ENCODE measurements at regions not wholly inside any gene's neighbourhood (a gene's known extent, or its start where the extent isn't known, plus 50 kb on each side); places are given as distances from the start of the nearest gene placed in this dataset.
A peak's percentile ranks its signal among the peaks of the same experiment; 100 is the strongest.
"Not testable (repeated sequence)": the region's sequence is repeated elsewhere in the genome, so short reads cannot be mapped to it uniquely, and the experiment has no call there.

GRCh38 chr11:110866081-110866480 is 153.8 kb upstream of the ARHGAP20 start:
- DNase-seq = no peak

GRCh38 chr11:110862407-110862806 is 150.2 kb upstream of the ARHGAP20 start:
- DNase-seq = peak in 2 of 3 experiments; percentile 40 to 58

- DNase-seq = peak in 1 of 3 experiments; percentile 51
Measured at GRCh38 chr11:110860461-110860860, 148.2 kb upstream of the ARHGAP20 start.

- no peak for DNase-seq
Measured at GRCh38 chr11:110859998-110860397, 147.8 kb upstream of the ARHGAP20 start.

- no peak for DNase-seq
Measured at GRCh38 chr11:110859240-110859840, 147.1 kb upstream of the ARHGAP20 start.

- no peak for DNase-seq
Measured at GRCh38 chr11:110858547-110858921, 146.3 kb upstream of the ARHGAP20 start.

- DNase-seq = no peak
Measured at GRCh38 chr11:110857892-110858546, 145.8 kb upstream of the ARHGAP20 start.

GRCh38 chr11:110856996-110857812 is 145.0 kb upstream of the ARHGAP20 start:
- no peak for DNase-seq

GRCh38 chr11:110856340-110856739 is 144.1 kb upstream of the ARHGAP20 start:
- no peak for DNase-seq

- DNase-seq = no peak
Measured at GRCh38 chr11:110855191-110855590, 143.0 kb upstream of the ARHGAP20 start.

GRCh38 chr11:110852921-110853490 is 140.8 kb upstream of the ARHGAP20 start:
- no peak for DNase-seq

- no peak for DNase-seq
Measured at GRCh38 chr11:110850846-110851245, 138.6 kb upstream of the ARHGAP20 start.

GRCh38 chr11:110843053-110843452 is 130.8 kb upstream of the ARHGAP20 start:
- not testable (repeated sequence) for DNase-seq

GRCh38 chr11:110838808-110839207 is 126.6 kb upstream of the ARHGAP20 start:
- no peak for DNase-seq

GRCh38 chr11:110837603-110838002 is 125.4 kb upstream of the ARHGAP20 start:
- DNase-seq = no peak

- no peak for DNase-seq
Measured at GRCh38 chr11:110835106-110835505, 122.9 kb upstream of the ARHGAP20 start.

- no peak for DNase-seq
Measured at GRCh38 chr11:110833033-110833484, 120.8 kb upstream of the ARHGAP20 start.

- DNase-seq = no peak
Measured at GRCh38 chr11:110832539-110832938, 120.3 kb upstream of the ARHGAP20 start.

- DNase-seq = no peak
Measured at GRCh38 chr11:110832080-110832479, 119.8 kb upstream of the ARHGAP20 start.

- no peak for DNase-seq
Measured at GRCh38 chr11:110830747-110831146, 118.5 kb upstream of the ARHGAP20 start.

- no peak for DNase-seq
Measured at GRCh38 chr11:110830344-110830743, 118.1 kb upstream of the ARHGAP20 start.

GRCh38 chr11:110829873-110830272 is 117.6 kb upstream of the ARHGAP20 start:
- DNase-seq = no peak

GRCh38 chr11:110828086-110828485 is 115.8 kb upstream of the ARHGAP20 start:
- no peak for DNase-seq

- DNase-seq = no peak
Measured at GRCh38 chr11:110827276-110827675, 115.0 kb upstream of the ARHGAP20 start.

Data from NCI-H1417 (cell line).